K562 (cell line): ENCODE measurements at regions not wholly inside any gene's neighbourhood (a gene's known extent, or its start where the extent isn't known, plus 50 kb on each side); places are given as distances from the start of the nearest gene placed in this dataset.

Experiments
- ATAC-seq: fragments of 200-7000 bp; cut with Tn5 transposase; 3 replicates; pipeline ENCODE4 v1.9.1; 2020; ENCODE audit warnings: moderate library complexity
- BruUV-seq: library from RNA; stranded (reverse); fragments of 400-500 nt; replicated peaks from 2 replicates; lab custom pipeline; 2021; lab: Mats Ljungman, UMichigan
- CTCF ChIA-PET: fragments of 300-600 bp; formaldehyde crosslinking; extraction: SDS; loops from one replicate; lab custom pipeline; 2021; ENCODE audit warnings: low intra/inter-chr PET ratio; lab: Yijun Ruan, JAX
- POLR2A ChIA-PET: fragments of 300-600, 350-650 bp; sonication (Branson Sonifier 250); formaldehyde crosslinking; extraction: SDS; loops from one replicate; lab custom pipeline; 2021; ENCODE audit warnings: antibody characterized with exemption, inconsistent platforms; lab: Yijun Ruan, JAX
- DNase-seq, 4 experiments: peaks; one replicate each; pipeline versions ENCODE4 v3.0.0 to v3.0.0-alpha.2; 2011 to 2018; ENCODE audit warnings: low spot score in 3 of 4, mixed read lengths in 3 of 4; ENCODE audit errors: extremely low read depth in 1 of 4
- FAIRE-seq: peaks from 2 replicates; lab custom pipeline; 2011; peaks lifted over from hg19 to GRCh38; lab: Jason Lieb, UNC
- H2AFZ ChIP-seq: 2 replicates; pipeline ENCODE4 v1.6.0; 2011; ENCODE audit warnings: low read depth, low read length, control low read depth, inconsistent platforms
- H3K27ac ChIP-seq: fragments of 200-600 bp; 3 replicates; pipeline ENCODE4 v1.8.0; 2011; ENCODE audit warnings: low read depth, mild to moderate bottlenecking, control low read depth, inconsistent platforms, low read length, moderate library complexity, mixed read lengths; ENCODE audit errors: extremely low read depth
- H3K27me3 ChIP-seq, 2 experiments: fragments of 300-600 bp in 1 of 2; 2 replicates in 1 of 2; 3 replicates in 1 of 2; pipeline versions ENCODE4 v1.6.0 to v1.8.0; 2011; ENCODE audit warnings: inconsistent platforms in 2 of 2, low read length in 2 of 2, mild to moderate bottlenecking in 1 of 2, mixed read lengths in 1 of 2, moderate library complexity in 1 of 2; ENCODE audit not compliant: control insufficient read depth in 2 of 2, insufficient read depth in 2 of 2
- H3K36me3 ChIP-seq: fragments of 300-600 bp; 3 replicates; pipeline ENCODE4 v1.8.0; 2011; ENCODE audit warnings: mild to moderate bottlenecking, low read length, inconsistent platforms; ENCODE audit not compliant: control insufficient read depth, insufficient read depth
- H3K4me1 ChIP-seq, 2 experiments: fragments of 200-600 bp in 1 of 2; replicated peaks in 1 of 2; 2 replicates in 1 of 2; 3 replicates in 1 of 2; pipeline versions ENCODE4 v1.5.1 to v1.8.0; 2011; ENCODE audit warnings: inconsistent platforms in 2 of 2, low read length in 2 of 2, mild to moderate bottlenecking in 1 of 2, mixed read lengths in 1 of 2, moderate library complexity in 1 of 2; ENCODE audit not compliant: control insufficient read depth in 2 of 2, insufficient read depth in 2 of 2
- H3K4me2 ChIP-seq: 2 replicates; pipeline ENCODE4 v1.6.1; 2011; ENCODE audit warnings: low read length, control low read depth, inconsistent platforms, mixed read lengths; ENCODE audit not compliant: insufficient read depth
- H3K4me3 ChIP-seq: fragments of 200-600 bp; sonication (generic), shearing (Covaris generic); 2 replicates; pipeline ENCODE4 v1.5.1; 2016; ENCODE audit warnings: control low read depth, inconsistent platforms
- H3K79me2 ChIP-seq: fragments of 200-600 bp; 3 replicates; pipeline ENCODE4 v1.8.0; 2011; ENCODE audit warnings: low read length, inconsistent platforms; ENCODE audit not compliant: control insufficient read depth, insufficient read depth
- H3K9ac ChIP-seq, 2 experiments: 2 replicates each; pipeline versions ENCODE4 v1.6.0 to v1.6.1; 2011; ENCODE audit warnings: low read depth in 2 of 2, low read length in 2 of 2, control low read depth in 1 of 2, inconsistent platforms in 1 of 2, mild to moderate bottlenecking in 1 of 2, mixed read lengths in 1 of 2; ENCODE audit not compliant: insufficient read depth in 1 of 2
- H3K9me1 ChIP-seq: one replicate; pipeline ENCODE4 v1.6.0; 2011; ENCODE audit warnings: inconsistent platforms, mild to moderate bottlenecking, low read length, moderate library complexity; ENCODE audit not compliant: control insufficient read depth, insufficient read depth
- H3K9me3 ChIP-seq: replicated peaks from 2 replicates; pipeline ENCODE4 v1.5.1; 2011; ENCODE audit warnings: low read depth, low read length, inconsistent platforms; ENCODE audit not compliant: control insufficient read depth, insufficient read depth
- H4K20me1 ChIP-seq: replicated peaks from 2 replicates; pipeline ENCODE4 v1.6.1; 2011; ENCODE audit warnings: low read length, inconsistent platforms, mixed read lengths; ENCODE audit not compliant: control insufficient read depth, insufficient read depth
- MTF1 ChIP-seq: fragments of 250-450 bp; sonication (Bioruptor Pico); IDR thresholded peaks from 2 replicates; pipeline ENCODE4 v1.9.0; 2021; ENCODE audit warnings: moderate library complexity, mild to moderate bottlenecking, inconsistent platforms, borderline replicate concordance
- NR2C1 ChIP-seq, 2 experiments: fragments of 450-650 bp; IDR thresholded peaks; 2 replicates each; pipeline ENCODE4 v1.6.1; 2017; ENCODE audit warnings: mild to moderate bottlenecking in 2 of 2, antibody characterized with exemption in 1 of 2, inconsistent platforms in 1 of 2, missing compliant biosample characterization in 1 of 2, missing genetic modification characterization in 1 of 2
- NUFIP1 ChIP-seq: fragments of 450-650 bp; IDR thresholded peaks from 2 replicates; pipeline ENCODE4 v1.6.1; 2018; ENCODE audit not compliant: partially characterized antibody
- PTBP1 ChIP-seq: fragments of 200-400 bp; formaldehyde crosslinking; IDR thresholded peaks from 2 replicates; pipeline ENCODE4 v1.6.1; 2017; ENCODE audit warnings: low read depth, low read length
- RAD21 ChIP-seq, 2 experiments: fragments of 250-450 bp in 1 of 2; fragments of 450-650 bp in 1 of 2; sonication (Bioruptor Pico) in 1 of 2; formaldehyde crosslinking in 1 of 2; IDR thresholded peaks in 1 of 2; conservative IDR thresholded peaks in 1 of 2; 2 replicates each; pipeline versions ENCODE4 v1.4.0 to v1.8.0; 2020 to 2022; ENCODE audit warnings: mild to moderate bottlenecking in 2 of 2, moderate library complexity in 1 of 2
- SIN3B ChIP-seq: fragments of 450-650 bp; IDR thresholded peaks from 2 replicates; pipeline ENCODE4 v1.6.1; 2017; ENCODE audit warnings: low read depth, mild to moderate bottlenecking, moderate library complexity
- STAG1 ChIP-seq: sonication (generic); formaldehyde crosslinking; IDR thresholded peaks from 2 replicates; pipeline ENCODE4 v1.5.0; 2020; ENCODE audit warnings: missing genetic modification reagents, borderline replicate concordance
- TRIM28 ChIP-seq: fragments of 450-650 bp; IDR thresholded peaks from 2 replicates; pipeline ENCODE4 v1.6.1; 2017
- ZNF174 ChIP-seq: fragments of 250-450 bp; sonication (Bioruptor Pico); IDR thresholded peaks from 2 replicates; pipeline ENCODE4 v1.4.0; 2020; ENCODE audit warnings: mild to moderate bottlenecking
- ZNF232 ChIP-seq: sonication (generic); formaldehyde crosslinking; IDR thresholded peaks from 2 replicates; pipeline ENCODE4 v1.8.0; 2022; ENCODE audit warnings: mild to moderate bottlenecking, missing genetic modification reagents
- WGBS: fragments of 100-300 bp; shearing (Covaris generic); methylation state at CpG from one replicate; pipeline ENCODE4 v1.1.6; 2016; ENCODE audit warnings: low coverage, mixed read lengths; ENCODE audit not compliant: insufficient coverage; ENCODE audit errors: missing lambda C conversion rate; 5-methylcytosine and 5-hydroxymethylcytosine counted together
- in situ Hi-C: fragments of 300-500 bp; cut with MboI; formaldehyde crosslinking; loops from 4 replicates; pipeline ENCODE4 v1.15.0; 2018; ENCODE audit warnings: inconsistent platforms, mixed read lengths
- intact Hi-C: fragments of 100-400 bp; cut with micrococcal nuclease; formaldehyde crosslinking; loops from 2 replicates; pipeline ENCODE4 v1.14.2; 2022
- TF ChIP-seq, protein P1 (sequence below): sonication (generic); formaldehyde crosslinking; IDR thresholded peaks from 2 replicates; pipeline ENCODE4 v1.8.1; 2023; ENCODE audit warnings: mild to moderate bottlenecking, missing genetic modification reagents, moderate library complexity
- TF ChIP-seq, protein P2 (sequence below): sonication (generic); formaldehyde crosslinking; IDR thresholded peaks from 2 replicates; pipeline ENCODE4 v1.8.1; 2022; ENCODE audit warnings: missing genetic modification reagents
- TF ChIP-seq, protein P3 (sequence below): fragments of 250-450 bp; sonication (Bioruptor Pico); IDR thresholded peaks from 2 replicates; pipeline ENCODE4 v1.9.0; 2021; ENCODE audit warnings: mild to moderate bottlenecking

- H3K4me1 ChIP-seq, result no peaks in the 10 kb centered on the region; a peak in 1 of 5 replicates
- FAIRE-seq (no peak), ATAC-seq (no peak), DNase-seq (no peak)
- H3K9ac ChIP-seq, result no peak overlapping the region
- in situ Hi-C loops, result no loop called here
- no peaks in the 10 kb centered on the region for H3K36me3 ChIP-seq
- no peak overlapping the region for H3K4me2 ChIP-seq
- 0% methylated on average over 2 of the region's 2 CpGs for WGBS
- intact Hi-C loops, result no loop called here
- no peaks in the 10 kb centered on the region for H3K27me3 ChIP-seq
- POLR2A ChIA-PET, result no interaction called here
- no peaks in the 10 kb centered on the region for H3K79me2 ChIP-seq
- no peak overlapping the region for H3K27ac ChIP-seq
- CTCF ChIA-PET, result no interaction called here
- no peaks in the 10 kb centered on the region for H3K9me3 ChIP-seq
- no peak overlapping the region for H2AFZ ChIP-seq
- H3K9me1 ChIP-seq, result no peaks in the 10 kb centered on the region
- H3K4me3 ChIP-seq, result no peak overlapping the region
- TF ChIP-seq RAD21 (CRISPR knock-in tag; conservative IDR thresholded peaks at IDR 0.05 in 1 of 2, IDR thresholded peaks at IDR 0.05 in 1 of 2) (no peak), NR2C1 (IDR thresholded peaks at IDR 0.05) (no peak), NR2C1 (tag; IDR thresholded peaks at IDR 0.05) (no peak), PTBP1 (no peak), NUFIP1 (no peak), STAG1 (CRISPR knock-in tag) (no peak), ZNF232 (CRISPR knock-in tag) (no peak), TRIM28 (no peak), SIN3B (no peak), ZNF174 (CRISPR knock-in tag) (no peak), MTF1 (CRISPR knock-in tag) (no peak)
- TF ChIP-seq, protein P1, sequence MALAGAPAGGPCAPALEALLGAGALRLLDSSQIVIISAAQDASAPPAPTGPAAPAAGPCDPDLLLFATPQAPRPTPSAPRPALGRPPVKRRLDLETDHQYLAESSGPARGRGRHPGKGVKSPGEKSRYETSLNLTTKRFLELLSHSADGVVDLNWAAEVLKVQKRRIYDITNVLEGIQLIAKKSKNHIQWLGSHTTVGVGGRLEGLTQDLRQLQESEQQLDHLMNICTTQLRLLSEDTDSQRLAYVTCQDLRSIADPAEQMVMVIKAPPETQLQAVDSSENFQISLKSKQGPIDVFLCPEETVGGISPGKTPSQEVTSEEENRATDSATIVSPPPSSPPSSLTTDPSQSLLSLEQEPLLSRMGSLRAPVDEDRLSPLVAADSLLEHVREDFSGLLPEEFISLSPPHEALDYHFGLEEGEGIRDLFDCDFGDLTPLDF, result no peak
- TF ChIP-seq, protein P2, sequence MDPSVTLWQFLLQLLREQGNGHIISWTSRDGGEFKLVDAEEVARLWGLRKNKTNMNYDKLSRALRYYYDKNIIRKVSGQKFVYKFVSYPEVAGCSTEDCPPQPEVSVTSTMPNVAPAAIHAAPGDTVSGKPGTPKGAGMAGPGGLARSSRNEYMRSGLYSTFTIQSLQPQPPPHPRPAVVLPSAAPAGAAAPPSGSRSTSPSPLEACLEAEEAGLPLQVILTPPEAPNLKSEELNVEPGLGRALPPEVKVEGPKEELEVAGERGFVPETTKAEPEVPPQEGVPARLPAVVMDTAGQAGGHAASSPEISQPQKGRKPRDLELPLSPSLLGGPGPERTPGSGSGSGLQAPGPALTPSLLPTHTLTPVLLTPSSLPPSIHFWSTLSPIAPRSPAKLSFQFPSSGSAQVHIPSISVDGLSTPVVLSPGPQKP (CRISPR knock-in tag), result no peak
- TF ChIP-seq, protein P3, sequence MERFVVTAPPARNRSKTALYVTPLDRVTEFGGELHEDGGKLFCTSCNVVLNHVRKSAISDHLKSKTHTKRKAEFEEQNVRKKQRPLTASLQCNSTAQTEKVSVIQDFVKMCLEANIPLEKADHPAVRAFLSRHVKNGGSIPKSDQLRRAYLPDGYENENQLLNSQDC (CRISPR knock-in tag), result no peak
- H4K20me1 ChIP-seq, result no peaks in the 10 kb centered on the region
- no TSS peak for BruUV-seq
These were observed 206.1 kb downstream of the KCTD12 start for GRCh38 chr13:76680112-76680511.
